Fibroblast of lung (primary cell): ENCODE measurements at regions not wholly inside any gene's neighbourhood (a gene's known extent, or its start where the extent isn't known, plus 50 kb on each side); places are given as distances from the start of the nearest gene placed in this dataset.

Experiments
- DNase-seq, 2 donors: peaks; one replicate each; pipeline versions ENCODE4 v3.0.0 to v3.0.0-alpha.2; 2010; ENCODE audit warnings: low read depth in 2 of 2
- H2AFZ ChIP-seq: 2 replicates; pipeline ENCODE4 v1.5.1; 2012; ENCODE audit warnings: low read length, control low read depth, inconsistent platforms
- H3K27ac ChIP-seq: 2 replicates; pipeline ENCODE4 v1.5.1; 2011; ENCODE audit warnings: low read length, control low read depth; ENCODE audit not compliant: insufficient read depth
- H3K27me3 ChIP-seq: 2 replicates; pipeline ENCODE4 v1.5.1; 2011; ENCODE audit warnings: mild to moderate bottlenecking, low read length; ENCODE audit not compliant: control insufficient read depth, insufficient read depth
- H3K36me3 ChIP-seq: 2 replicates; pipeline ENCODE4 v1.5.1; 2011; ENCODE audit warnings: low read length; ENCODE audit not compliant: control insufficient read depth, insufficient read depth
- H3K4me1 ChIP-seq: 2 replicates; pipeline ENCODE4 v1.5.1; 2011; ENCODE audit warnings: low read length; ENCODE audit not compliant: control insufficient read depth, insufficient read depth; ENCODE audit errors: extremely low read depth
- H3K4me2 ChIP-seq: 2 replicates; pipeline ENCODE4 v1.5.1; 2011; ENCODE audit warnings: low read length, control low read depth; ENCODE audit not compliant: insufficient read depth; ENCODE audit errors: extremely low read depth
- H3K4me3 ChIP-seq, 4 experiments: fragments of 200-600 bp in 1 of 4; sonication (generic) in 1 of 4; replicated peaks in 1 of 4; 2 replicates each; pipeline ENCODE4 v1.5.1; 2011 to 2016; ENCODE audit warnings: low read length in 4 of 4, low read depth in 3 of 4, mild to moderate bottlenecking in 3 of 4, control low read depth in 2 of 4, inconsistent platforms in 1 of 4, mixed read lengths in 1 of 4; ENCODE audit not compliant: insufficient read depth in 1 of 4; ENCODE audit errors: control extremely low read depth in 1 of 4
- H3K79me2 ChIP-seq: 2 replicates; pipeline ENCODE4 v1.5.1; 2012; ENCODE audit warnings: mild to moderate bottlenecking, low read length, inconsistent platforms; ENCODE audit not compliant: control insufficient read depth, insufficient read depth
- H3K9ac ChIP-seq: 2 replicates; pipeline ENCODE4 v1.5.1; 2011; ENCODE audit warnings: mild to moderate bottlenecking, low read length, control low read depth; ENCODE audit not compliant: insufficient read depth
- H3K9me3 ChIP-seq: 2 replicates; pipeline ENCODE4 v1.5.1; 2012; ENCODE audit warnings: low read depth, low read length; ENCODE audit not compliant: control insufficient read depth, insufficient read depth
- H4K20me1 ChIP-seq: 2 replicates; pipeline ENCODE4 v1.5.1; 2011; ENCODE audit warnings: low read length; ENCODE audit not compliant: control insufficient read depth, insufficient read depth; ENCODE audit errors: extremely low read depth
- EZH2 ChIP-seq: IDR thresholded peaks from 2 replicates; pipeline ENCODE4 v1.5.1; 2012; ENCODE audit warnings: low read length, control low read depth, mild to moderate bottlenecking; ENCODE audit errors: missing control alignments
- TF ChIP-seq, protein P1 (sequence below), 2 donors: IDR thresholded peaks in 1 of 2; conservative IDR thresholded peaks in 1 of 2; 1 replicate in 1 of 2; 2 replicates in 1 of 2; pipeline ENCODE4 v1.5.1; 2011 to 2012; ENCODE audit warnings: low read length in 2 of 2, control low read depth in 1 of 2, inconsistent platforms in 1 of 2, low read depth in 1 of 2, mild to moderate bottlenecking in 1 of 2

- H3K27ac ChIP-seq = no peak overlapping the region
- no peaks in the 10 kb centered on the region for H3K36me3 ChIP-seq
- no peaks in the 10 kb centered on the region for H4K20me1 ChIP-seq
- no peak for DNase-seq
- no peaks in the 10 kb centered on the region for H3K79me2 ChIP-seq
- no peaks in the 10 kb centered on the region for H3K27me3 ChIP-seq
- H3K9me3 ChIP-seq = no peaks in the 10 kb centered on the region
- no peak for TF ChIP-seq EZH2
- TF ChIP-seq, protein P1, sequence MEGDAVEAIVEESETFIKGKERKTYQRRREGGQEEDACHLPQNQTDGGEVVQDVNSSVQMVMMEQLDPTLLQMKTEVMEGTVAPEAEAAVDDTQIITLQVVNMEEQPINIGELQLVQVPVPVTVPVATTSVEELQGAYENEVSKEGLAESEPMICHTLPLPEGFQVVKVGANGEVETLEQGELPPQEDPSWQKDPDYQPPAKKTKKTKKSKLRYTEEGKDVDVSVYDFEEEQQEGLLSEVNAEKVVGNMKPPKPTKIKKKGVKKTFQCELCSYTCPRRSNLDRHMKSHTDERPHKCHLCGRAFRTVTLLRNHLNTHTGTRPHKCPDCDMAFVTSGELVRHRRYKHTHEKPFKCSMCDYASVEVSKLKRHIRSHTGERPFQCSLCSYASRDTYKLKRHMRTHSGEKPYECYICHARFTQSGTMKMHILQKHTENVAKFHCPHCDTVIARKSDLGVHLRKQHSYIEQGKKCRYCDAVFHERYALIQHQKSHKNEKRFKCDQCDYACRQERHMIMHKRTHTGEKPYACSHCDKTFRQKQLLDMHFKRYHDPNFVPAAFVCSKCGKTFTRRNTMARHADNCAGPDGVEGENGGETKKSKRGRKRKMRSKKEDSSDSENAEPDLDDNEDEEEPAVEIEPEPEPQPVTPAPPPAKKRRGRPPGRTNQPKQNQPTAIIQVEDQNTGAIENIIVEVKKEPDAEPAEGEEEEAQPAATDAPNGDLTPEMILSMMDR (conservative IDR thresholded peaks at IDR 0.05 in 1 of 2, IDR thresholded peaks at IDR 0.05 in 1 of 2; ENCODE audit: low read depth in 1 of 2, low read length in 2 of 2) = no peak
- H3K9ac ChIP-seq = no peak overlapping the region
- H2AFZ ChIP-seq = no peak overlapping the region
- H3K4me1 ChIP-seq = no peaks in the 10 kb centered on the region
- H3K4me3 ChIP-seq = no peak overlapping the region
- H3K4me2 ChIP-seq = no peak overlapping the region
Measured at GRCh38 chr6:132139611-132140010, 188.4 kb upstream of the CCN2 start.

DNA sequence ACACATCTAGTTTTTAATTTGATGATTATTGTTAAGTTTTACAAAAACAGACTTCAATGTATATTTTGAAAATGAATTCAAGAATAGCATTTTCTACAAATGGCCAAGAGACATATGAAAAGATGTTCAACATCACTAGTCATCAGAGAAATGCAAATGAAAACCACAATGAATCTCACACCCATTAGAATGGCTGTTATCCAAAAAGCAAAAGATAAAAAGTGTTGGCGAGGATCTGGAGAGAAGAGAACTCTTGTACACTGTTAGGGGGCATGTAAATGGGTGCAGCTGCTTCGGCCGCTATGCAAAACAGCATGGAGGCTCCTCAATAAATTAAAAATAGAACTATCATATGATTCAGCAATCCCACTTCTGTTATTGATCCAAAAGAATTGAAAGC is 185.8 kb upstream of the CCN2 start:
- peak; percentile 68 to 71 for DNase-seq
- Histone ChIP-seq H3K79me2 (no peaks in the 10 kb centered on the region), H4K20me1 (no peaks in the 10 kb centered on the region), H3K27ac (no peak overlapping the region), H3K4me3 (no peak overlapping the region), H3K36me3 (no peaks in the 10 kb centered on the region), H3K4me2 (no peak overlapping the region), H2AFZ (no peak overlapping the region), H3K4me1 (peaks cover 13% of the 10 kb centered on the region), H3K9ac (no peak overlapping the region), H3K27me3 (no peaks in the 10 kb centered on the region), H3K9me3 (no peaks in the 10 kb centered on the region)
- TF ChIP-seq EZH2 = no peak
- TF ChIP-seq, protein P1 (conservative IDR thresholded peaks at IDR 0.05 in 1 of 2, IDR thresholded peaks at IDR 0.05 in 1 of 2; ENCODE audit: low read depth in 1 of 2, low read length in 2 of 2) = no peak

GRCh38 chr6:132135409-132135808 is 184.2 kb upstream of the CCN2 start:
- no peaks in the 10 kb centered on the region for H3K79me2 ChIP-seq
- H3K4me1 ChIP-seq = peaks cover 24% of the 10 kb centered on the region
- no peaks in the 10 kb centered on the region for H3K9me3 ChIP-seq
- DNase-seq = no peak
- no peak overlapping the region for H3K4me2 ChIP-seq
- TF ChIP-seq, protein P1 (conservative IDR thresholded peaks at IDR 0.05 in 1 of 2, IDR thresholded peaks at IDR 0.05 in 1 of 2; ENCODE audit: low read depth in 1 of 2, low read length in 2 of 2) = no peak
- no peak for TF ChIP-seq EZH2
- H3K9ac ChIP-seq = no peak overlapping the region
- no peaks in the 10 kb centered on the region for H3K27me3 ChIP-seq
- no peaks in the 10 kb centered on the region for H4K20me1 ChIP-seq
- no peaks in the 10 kb centered on the region for H3K36me3 ChIP-seq
- no peak overlapping the region for H3K4me3 ChIP-seq
- no peak overlapping the region for H3K27ac ChIP-seq
- no peak overlapping the region for H2AFZ ChIP-seq
